DMS 273 (cell line): ENCODE measurements at regions not wholly inside any gene's neighbourhood (a gene's known extent, or its start where the extent isn't known, plus 50 kb on each side); places are given as distances from the start of the nearest gene placed in this dataset.
A peak's percentile ranks its signal among the peaks of the same experiment; 100 is the strongest.

Experiments used
- DNase-seq: peaks from one replicate; lab custom pipeline; 2025; ENCODE audit not compliant: unreplicated experiment; lab: John Stamatoyannopoulos, UW

DNA sequence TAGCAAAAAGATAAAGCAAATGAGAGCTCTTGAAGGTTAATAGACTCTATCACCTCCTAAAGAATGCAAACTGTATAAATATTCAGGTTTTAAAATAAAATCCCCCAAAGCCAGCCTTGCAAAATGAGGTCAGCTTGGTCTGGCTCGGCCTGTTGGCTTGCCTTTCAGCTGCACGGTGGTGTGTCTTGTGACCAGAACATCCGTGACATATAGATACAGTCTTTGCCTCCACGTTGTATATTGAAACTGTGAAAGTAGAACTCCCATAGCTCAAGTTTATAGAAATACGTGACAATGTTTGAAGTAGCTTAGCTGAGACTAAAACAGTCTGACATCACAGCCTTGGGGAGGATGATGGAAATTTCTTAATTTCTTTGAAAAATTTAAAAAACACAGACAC is 236.6 kb upstream of the MYOCD start:
- no peak for DNase-seq

DNA sequence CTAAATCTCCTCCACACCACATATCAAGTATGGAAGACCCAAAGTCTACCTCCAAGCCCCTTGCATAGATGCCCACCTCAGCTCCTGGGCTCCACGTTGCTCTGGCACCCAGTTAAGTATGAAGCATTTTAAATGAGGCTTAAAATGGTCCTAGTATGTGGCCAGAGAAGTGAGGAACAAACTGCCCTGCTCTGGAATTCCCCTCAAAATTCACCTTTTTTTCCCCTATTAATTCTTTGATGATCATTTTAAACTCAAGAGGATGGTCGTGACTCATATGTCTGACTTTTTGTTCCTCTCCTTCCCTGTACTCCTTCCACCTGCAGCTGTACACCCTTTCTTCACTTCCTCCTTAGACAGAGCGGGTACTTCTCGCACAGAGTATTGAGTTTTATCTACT is 234.5 kb upstream of the MYOCD start:
- no peak for DNase-seq

DNA sequence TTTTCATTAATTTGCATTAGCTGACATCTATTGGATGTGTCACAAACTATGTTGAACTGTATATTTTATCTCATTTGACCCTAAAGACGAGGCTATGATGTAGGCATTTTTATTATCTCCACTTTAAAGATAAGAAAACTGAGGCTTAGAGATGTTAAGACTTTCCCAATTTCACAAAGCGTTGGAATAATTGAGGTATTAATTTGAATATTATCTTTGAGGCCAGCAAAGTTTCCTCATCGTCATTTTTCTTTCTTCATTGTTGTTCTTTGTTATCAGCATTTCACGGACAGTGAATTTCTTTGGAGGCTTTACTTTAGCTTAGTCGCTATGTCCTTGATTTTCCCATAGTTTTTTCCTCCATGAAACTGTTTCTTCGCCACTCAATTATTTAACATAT is 227.5 kb upstream of the MYOCD start:
- no peak for DNase-seq

DNA sequence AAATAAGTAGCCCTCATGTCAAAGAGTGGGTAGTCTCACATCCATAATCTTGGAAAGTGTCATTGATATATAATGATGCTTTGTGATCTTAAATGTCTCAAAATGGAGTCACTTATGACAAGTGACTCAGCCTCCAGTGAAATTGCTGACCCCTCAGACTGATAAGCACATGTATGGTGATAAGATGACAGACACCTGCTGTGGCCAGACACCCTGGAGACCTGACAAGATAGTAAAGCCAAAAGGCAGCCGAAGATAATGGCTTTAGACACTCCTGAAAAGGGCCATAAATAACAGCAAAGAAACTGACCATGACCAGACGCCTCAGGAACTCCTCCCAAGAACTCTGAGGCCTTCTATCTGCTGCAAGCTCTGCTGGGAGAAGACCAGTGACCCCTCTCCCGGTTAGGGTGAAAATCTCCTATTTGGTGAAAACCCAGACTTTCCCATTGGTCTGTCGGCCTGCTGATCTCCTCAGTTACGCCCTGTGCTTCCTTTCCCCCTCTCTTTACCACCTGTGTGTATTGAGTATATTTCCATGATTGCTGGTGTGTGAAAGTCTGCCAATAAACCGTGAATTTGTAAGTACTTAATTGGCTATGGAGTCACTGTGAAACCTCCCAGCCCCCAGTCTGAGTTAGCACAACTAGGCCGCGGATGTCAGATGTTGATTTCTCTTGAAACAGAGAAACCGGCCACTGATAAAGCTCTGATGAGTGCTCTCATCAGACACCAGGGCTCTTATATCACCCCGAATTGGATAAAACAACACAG is 226.7 kb upstream of the MYOCD start:
- DNase-seq, result no peak

DNA sequence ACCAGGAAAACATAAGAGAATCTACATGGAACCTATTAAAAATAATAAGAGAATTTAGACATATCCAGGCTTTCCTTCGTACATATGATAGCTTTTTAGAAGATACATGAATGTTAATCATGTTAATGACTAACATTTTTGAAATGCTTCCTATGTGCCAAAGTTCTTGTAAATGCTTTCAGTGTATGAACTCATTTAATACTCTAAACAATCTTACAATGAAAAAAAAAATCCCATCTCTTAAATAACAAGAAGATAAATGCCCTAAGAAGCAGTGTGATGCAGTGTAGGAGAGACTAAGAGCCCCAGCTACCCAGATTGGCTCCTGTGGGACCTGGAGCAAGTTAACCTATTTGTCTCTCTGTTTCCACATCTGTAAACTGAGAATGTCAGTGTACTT is 220.4 kb upstream of the MYOCD start:
- DNase-seq, result no peak

DNA sequence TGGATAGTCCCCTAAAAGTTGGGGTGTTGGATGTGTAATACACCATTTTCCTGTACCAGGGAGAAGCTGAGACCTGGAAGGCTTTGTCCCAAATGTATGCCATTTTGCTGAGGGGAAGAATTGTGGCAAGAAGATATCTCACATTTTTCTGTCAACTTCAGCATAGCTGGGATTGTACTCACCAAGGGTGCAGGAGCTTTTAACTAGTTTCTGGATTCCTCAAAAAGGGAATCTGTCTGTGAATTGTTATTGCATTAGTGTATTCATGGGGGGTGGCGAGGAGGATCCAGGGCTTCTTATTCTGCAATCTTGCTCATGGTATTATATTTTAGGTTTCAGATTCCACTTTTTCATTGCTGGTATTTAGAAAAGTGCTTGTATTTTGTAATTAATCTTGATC is 208.2 kb upstream of the MYOCD start:
- DNase-seq, result no peak

DNA sequence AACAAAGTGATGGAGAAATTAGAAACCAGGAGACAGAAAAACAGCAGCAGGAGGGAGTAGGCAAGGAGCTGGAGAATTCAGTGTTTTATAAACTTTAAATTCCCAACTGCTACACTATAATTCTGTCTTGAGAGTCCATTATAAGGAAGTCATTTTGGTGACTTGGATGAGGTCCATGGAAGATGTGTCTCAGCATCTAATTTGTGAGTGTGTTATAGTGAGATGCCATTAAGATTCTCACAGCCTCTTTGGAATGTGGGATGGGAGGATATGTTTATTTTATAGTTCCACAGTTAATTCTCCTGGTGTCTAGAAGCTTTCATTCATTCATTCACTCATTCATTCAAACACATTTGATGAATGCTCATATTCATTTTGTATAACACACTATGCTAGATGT is 206.0 kb upstream of the MYOCD start:
- no peak for DNase-seq

DNA sequence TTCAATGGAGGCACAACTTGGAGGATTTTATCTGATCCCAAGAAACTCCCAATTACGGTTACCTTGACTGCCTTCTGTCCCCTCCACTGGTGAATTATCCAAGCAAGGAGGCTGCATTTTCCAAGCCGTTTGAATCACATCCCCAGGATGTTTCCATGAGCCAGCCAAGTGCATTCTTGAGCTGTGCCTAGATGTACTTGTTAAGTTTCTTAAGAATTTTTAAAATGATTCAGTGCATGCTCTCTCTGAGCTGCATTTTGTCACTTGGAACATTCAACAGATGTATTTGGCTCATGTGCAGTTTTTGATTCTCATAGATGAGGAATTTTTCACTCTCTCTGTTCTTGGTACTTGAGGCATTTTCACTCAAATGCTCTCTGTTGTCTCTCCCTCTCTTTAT is 202.6 kb upstream of the MYOCD start:
- DNase-seq, result no peak

DNA sequence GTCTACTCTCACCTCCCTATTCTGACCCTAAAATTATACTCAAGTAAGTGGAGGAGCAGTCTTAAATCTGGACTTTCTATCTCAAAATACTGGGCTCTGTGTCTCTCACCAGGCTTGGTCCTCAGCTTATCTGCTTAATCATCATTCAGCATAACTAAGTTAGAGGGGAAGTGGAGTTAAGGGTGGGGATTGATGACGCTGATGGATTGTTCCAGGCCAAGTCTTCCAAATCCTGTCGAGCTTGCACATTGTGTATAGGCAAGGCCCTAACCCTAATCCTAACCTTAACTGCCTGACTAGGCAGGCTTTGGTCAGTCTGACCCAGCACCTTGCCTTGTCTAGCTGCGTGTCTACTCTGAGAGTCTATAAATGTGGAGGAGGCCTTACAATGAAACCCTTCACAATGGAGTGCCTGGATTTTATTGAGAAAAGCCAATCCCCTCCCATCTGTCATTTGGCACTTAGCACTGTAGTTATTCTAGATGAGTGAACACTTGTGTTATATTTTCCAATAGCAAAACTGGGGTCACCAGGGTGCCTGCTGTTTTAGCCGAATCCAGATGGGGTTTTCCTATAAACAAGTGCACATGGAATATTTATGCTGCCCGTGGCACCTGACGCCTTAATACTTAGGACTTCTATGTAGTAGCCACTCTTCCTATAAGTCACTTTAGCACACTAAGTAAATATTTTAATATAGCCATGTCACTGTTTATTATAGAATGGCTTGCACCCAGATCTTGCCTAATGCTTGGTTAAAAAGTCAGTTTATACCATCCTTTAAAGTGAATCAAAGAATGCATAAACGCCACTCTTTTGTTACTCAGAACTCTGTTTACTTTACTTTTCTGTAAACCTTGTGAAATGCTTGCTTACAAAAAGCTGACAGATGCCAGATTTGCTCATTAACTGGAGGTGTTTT is 193.2 kb upstream of the MYOCD start:
- peak; percentile 95 for DNase-seq

DNA sequence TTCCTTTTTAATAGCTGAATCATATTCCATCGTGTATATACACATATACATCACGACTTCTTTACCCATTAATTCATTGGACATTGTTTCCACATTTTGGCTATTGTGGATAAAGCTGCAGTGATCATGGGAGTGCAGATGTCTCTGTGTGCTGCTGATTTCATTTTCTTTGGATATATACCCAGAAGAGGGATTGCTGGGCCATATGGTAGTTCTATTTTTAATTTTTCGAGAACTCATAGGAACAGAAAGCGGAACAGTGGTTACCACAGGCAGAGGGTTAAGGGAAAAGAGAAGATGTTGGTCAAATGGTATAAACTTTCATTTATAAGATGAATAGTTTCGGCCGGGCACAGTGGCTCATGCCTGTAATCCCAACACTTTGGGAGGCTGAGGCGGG is 187.4 kb upstream of the MYOCD start:
- no peak for DNase-seq

DNA sequence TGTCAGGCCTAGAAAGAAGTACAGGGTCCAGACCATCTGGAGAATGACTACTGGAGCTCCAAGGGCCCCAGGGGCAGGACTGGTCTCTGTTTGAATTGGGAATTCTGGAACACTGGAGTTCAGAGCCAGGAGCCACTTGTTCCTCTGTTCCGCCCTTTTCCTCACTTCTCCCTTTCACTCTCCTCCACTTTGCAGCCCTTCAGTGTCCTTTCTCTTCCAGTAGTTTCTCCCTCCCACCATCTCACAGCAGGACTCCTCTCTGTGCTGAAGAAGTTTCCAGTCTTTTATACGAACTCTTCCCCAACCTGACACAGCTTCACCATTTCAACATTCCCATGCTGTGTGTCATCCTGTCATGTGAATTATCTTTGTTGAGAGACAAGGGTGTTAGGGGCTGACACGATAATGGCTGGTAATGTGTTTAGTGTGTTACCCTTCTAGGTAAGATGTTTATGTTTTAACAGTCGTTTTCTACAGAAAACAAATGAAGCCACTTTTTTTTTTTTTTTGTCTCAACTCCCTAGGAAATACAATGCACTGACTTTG is 180.3 kb upstream of the MYOCD start:
- no peak for DNase-seq

DNA sequence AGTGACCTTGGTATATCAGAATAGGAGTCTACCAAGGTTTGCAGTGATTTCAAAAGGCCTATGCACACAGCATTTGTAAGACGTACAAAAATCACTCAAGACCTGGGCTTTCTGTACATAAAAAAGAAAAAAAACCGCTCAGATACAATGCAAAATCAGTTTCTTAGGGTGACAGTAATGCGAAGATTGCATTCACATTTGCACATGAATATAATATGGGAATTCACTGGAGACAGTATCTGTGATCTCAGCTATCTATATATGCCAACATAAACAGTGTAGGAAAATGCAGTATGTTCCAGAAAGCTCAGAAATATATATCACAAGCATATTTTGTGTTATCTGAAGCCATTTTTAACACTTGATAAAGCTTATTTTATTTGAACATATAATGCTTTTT is 176.4 kb upstream of the MYOCD start:
- DNase-seq, result no peak

DNA sequence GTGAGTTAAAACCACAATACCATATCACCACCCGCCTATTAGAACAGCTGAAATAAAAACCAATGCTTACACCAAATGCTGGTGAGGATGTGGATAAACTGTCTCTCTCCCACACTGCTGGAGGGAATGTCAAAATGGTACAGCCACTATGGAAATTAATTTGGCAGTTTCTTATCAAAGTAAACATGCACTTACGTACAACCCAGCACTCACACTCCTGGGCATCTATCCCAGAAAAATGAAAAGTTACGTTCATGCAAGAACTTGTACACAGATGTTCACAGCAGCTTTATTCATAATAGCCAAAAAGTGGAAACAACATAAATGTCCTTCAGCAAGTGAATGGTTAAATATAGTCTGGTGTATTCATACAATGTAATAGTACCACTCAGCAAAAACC is 173.2 kb upstream of the MYOCD start:
- no peak for DNase-seq

DNA sequence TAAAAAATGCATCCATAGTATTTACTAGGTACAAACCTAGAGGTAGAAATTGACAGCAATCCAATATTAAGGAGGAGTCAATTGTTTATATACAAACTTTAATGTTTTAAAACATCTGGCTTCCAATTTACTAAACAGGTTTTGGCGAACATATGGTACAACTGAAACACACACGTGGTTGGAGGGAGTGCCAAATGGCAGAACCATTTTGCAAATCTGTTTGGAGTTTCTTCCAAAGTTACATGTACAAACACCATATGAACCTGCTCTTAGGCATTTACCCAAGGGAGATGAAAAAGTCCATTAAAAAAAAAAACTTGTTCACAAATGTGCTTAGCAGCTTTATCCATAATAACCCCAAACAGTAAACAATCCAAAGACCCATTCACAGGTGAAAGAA is 159.8 kb upstream of the MYOCD start:
- DNase-seq, result peak; percentile 92

DNA sequence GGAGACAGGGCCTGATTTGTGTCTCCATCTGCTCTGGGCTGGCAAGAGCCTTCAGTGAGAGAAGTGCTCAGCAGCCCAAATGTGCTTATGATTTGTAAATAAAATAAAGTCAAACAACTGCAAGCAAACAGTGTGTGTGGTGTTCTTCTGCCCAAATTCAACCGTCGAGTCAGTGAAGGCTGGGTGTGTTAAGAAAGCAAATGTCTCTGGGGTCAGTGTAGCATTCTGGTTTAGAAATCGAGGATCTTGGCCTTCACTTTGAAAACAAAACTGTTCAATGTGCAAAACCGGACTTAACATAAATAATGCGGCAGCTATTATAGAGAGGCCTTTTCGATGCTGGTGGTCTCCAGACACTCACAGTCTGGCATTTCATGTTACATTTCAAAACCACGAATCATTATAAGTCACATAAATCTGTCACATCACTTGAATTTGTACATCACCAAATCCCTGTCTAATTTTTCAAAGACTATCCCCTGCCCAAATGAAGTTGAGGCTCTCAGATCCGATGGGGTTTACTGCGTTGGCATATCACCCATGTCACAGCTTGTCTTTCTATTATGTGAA is 158.6 kb upstream of the MYOCD start:
- DNase-seq, result peak; percentile 32

DNA sequence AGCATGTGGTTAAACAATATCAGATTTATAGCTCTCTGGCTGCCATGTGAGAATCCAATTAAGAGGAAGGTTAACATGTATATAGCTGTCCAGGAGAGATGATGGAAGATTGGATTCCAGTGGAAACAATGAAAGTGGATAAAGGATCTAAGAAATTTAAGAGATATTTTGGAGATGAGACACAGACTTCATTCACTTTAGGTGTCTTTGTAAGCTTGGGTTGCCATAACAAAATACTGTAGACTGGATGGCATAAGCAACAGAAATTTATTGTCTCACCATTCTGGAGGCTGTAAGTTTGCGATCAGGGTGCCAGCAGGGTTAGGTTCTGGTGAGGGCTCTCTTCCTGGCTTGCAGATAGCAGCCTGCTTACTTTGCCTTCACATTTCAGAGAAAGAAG is 155.9 kb upstream of the MYOCD start:
- DNase-seq, result no peak

DNA sequence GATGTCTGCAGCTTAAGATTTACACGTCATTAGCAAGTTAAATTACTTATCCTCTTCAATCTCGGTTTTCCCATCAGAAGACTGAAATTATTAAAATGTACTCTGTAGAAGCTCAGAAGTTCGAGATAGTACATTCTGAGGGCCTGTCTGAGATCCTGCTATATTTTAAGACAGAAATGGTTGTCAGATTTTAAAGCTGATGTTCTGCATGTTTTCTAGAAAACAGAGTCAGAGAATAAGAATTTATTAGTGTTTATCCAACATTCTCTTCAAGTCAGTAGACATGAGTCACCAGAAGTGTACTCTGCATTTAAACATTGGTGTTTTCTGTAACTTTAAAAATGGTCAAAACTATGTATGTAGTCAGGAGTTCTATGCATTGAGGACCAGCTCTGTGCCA is 155.2 kb upstream of the MYOCD start:
- DNase-seq, result no peak

DNA sequence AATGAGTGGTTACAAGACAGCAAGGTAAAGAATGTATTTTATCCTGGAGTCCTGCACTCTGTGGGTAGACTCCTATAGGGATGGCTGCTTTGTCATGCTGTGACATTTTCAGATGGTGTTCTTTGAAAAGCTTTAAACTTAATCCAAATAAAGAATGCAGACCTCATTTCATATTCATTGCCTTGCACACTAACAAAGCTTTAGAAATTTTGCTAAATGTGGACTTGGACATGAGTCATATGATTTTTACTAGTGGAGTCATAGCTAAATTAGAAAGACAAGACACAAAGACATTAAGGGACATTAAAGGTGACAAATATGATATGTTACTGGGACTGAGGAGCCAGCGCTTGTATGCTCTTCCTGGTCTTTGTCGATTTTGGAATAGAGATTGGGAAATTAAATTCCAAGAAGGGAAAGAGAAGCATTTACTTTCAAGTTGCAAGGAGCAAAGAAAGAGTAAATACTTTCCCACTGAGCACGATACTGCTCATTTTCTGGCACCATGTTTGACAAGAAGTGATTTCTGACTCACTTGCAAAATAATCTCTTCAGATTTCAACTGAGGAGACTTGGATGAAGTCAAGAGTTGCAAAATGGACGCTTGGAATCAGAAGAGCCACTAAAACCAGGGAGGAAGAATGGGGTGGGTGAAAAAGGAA is 152.9 kb upstream of the MYOCD start:
- no peak for DNase-seq

DNA sequence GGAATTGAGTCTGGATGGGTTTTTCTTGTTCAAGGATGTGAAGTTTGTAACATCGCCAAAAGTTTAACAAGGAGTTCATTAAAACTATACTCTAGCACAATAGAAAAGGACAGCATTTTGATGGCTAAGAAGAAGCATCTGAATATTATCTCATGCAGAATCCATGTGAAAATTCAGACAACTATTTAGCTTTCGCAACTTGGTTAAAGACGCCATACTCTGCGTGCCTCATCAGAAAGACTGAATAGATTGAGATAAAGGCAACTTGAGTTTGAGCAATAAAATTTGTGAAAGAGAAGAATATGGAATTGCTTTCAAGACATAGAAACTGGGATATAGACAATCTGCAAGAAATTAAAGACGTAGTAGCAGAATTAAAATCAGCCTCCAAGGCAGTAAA is 151.1 kb upstream of the MYOCD start:
- no peak for DNase-seq

DNA sequence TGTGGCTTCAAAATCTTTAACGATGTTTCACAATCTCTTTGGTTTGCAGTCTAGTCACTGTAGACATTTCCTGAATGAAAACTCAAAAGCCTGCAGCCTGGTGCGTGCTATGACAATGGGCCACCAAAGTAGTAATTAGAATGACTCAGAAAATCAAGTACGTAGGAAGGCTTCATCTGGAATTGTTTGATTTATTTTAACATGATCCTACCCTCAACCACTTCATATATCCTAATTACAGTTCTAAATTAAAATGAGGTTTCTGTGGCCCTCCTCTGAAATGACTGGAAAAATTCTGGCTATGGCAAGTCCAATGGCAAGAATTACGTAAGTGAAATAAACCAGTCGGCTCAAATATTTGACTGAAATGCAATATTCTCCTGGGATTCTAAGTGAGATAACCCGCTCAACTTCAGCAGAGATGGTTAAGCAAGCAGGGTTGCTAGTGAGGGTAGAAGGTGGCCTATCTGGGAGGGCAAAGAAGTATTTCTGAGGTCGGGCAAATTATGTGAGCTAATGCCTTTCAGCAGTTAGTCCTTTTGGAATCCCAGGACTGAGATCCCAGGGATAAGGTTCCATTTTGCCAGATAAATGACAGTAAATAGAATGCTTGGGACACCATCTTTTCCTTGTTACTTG is 145.6 kb upstream of the MYOCD start:
- DNase-seq, result no peak

DNA sequence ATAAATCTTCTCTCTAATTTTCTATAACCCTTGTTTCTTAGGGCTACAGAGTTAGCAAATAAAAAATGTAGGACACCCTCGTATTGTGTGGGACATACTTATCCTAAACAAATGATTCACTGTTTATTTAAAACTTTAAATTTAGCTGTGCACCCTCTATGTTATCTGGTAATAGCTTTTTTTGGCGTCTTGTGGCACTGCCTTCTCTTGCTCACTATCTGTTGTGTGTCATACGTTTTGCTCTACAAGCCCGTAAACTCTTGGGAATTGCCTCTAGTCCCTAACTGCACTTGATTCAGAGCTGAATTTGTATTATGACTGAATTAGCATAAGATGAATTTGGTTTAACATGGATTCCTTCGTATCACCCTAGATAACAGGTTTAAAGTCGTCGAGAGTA is 144.3 kb upstream of the MYOCD start:
- DNase-seq, result no peak
